ENCODE measurements at regions not wholly inside any gene's neighbourhood (a gene's known extent, or its start where the extent isn't known, plus 50 kb on each side); places are given as distances from the start of the nearest gene placed in this dataset.

- Histone ChIP-seq H3K27ac (ENCODE audit: low read length) (no peak overlapping the region), H3K36me3 (ENCODE audit: insufficient read depth, low read length) (no peaks in the 10 kb centered on the region), H3K9me3 (ENCODE audit: insufficient read depth, low read length, severe bottlenecking) (no peaks in the 10 kb centered on the region), H3K4me3 (ENCODE audit: low read depth in 1 of 2, low read length in 2 of 2) (no peak overlapping the region), H2AFZ (ENCODE audit: low read depth, low read length) (no peak overlapping the region), H3K79me2 (ENCODE audit: insufficient read depth, low read length) (no peaks in the 10 kb centered on the region), H4K20me1 (ENCODE audit: insufficient read depth, low read length) (no peaks in the 10 kb centered on the region), H3K9ac (ENCODE audit: low read depth, low read length) (no peak overlapping the region), H3K4me2 (ENCODE audit: insufficient read depth, low read length) (no peak overlapping the region), H3K27me3 (ENCODE audit: insufficient read depth, low read length, poor library complexity) (no peaks in the 10 kb centered on the region), H3K4me1 (ENCODE audit: insufficient read depth, low read length) (no peaks in the 10 kb centered on the region)
- no peak for DNase-seq
- TF ChIP-seq CTCF (IDR thresholded peaks at IDR 0.05; ENCODE audit: borderline replicate concordance, extremely low read depth, low read length, poor library complexity, severe bottlenecking), result no peak
- no peak for TF ChIP-seq EZH2 (IDR thresholded peaks at IDR 0.05; ENCODE audit: borderline replicate concordance, low read depth, low read length, severe bottlenecking)
- ATAC-seq (ENCODE audit: insufficient read depth, low read depth), result no peak
Measured at GRCh38 chr13:34617473-34618083, 324.5 kb upstream of the NBEA start.

- Histone ChIP-seq H3K9me3 (ENCODE audit: insufficient read depth, low read length, severe bottlenecking) (no peaks in the 10 kb centered on the region), H3K27ac (ENCODE audit: low read length) (no peak overlapping the region), H3K27me3 (ENCODE audit: insufficient read depth, low read length, poor library complexity) (no peaks in the 10 kb centered on the region), H3K79me2 (ENCODE audit: insufficient read depth, low read length) (no peaks in the 10 kb centered on the region), H3K9ac (ENCODE audit: low read depth, low read length) (no peak overlapping the region), H3K4me3 (ENCODE audit: low read depth in 1 of 2, low read length in 2 of 2) (no peak overlapping the region), H3K36me3 (ENCODE audit: insufficient read depth, low read length) (no peaks in the 10 kb centered on the region), H2AFZ (ENCODE audit: low read depth, low read length) (no peak overlapping the region), H3K4me1 (ENCODE audit: insufficient read depth, low read length) (no peaks in the 10 kb centered on the region), H3K4me2 (ENCODE audit: insufficient read depth, low read length) (no peak overlapping the region), H4K20me1 (ENCODE audit: insufficient read depth, low read length) (no peaks in the 10 kb centered on the region)
- DNase-seq (no peak), ATAC-seq (ENCODE audit: insufficient read depth, low read depth) (no peak)
- TF ChIP-seq CTCF (IDR thresholded peaks at IDR 0.05; ENCODE audit: borderline replicate concordance, extremely low read depth, low read length, poor library complexity, severe bottlenecking), result no peak
- no peak for TF ChIP-seq EZH2 (IDR thresholded peaks at IDR 0.05; ENCODE audit: borderline replicate concordance, low read depth, low read length, severe bottlenecking)
Measured at GRCh38 chr13:34618654-34619053, 323.4 kb upstream of the NBEA start.

- Histone ChIP-seq H3K4me1 (ENCODE audit: insufficient read depth, low read length) (no peaks in the 10 kb centered on the region), H3K27me3 (ENCODE audit: insufficient read depth, low read length, poor library complexity) (no peaks in the 10 kb centered on the region), H3K9ac (ENCODE audit: low read depth, low read length) (no peak overlapping the region), H3K27ac (ENCODE audit: low read length) (no peak overlapping the region), H3K79me2 (ENCODE audit: insufficient read depth, low read length) (no peaks in the 10 kb centered on the region), H3K4me3 (ENCODE audit: low read depth in 1 of 2, low read length in 2 of 2) (no peak overlapping the region), H3K9me3 (ENCODE audit: insufficient read depth, low read length, severe bottlenecking) (no peaks in the 10 kb centered on the region), H3K36me3 (ENCODE audit: insufficient read depth, low read length) (no peaks in the 10 kb centered on the region), H4K20me1 (ENCODE audit: insufficient read depth, low read length) (no peaks in the 10 kb centered on the region), H3K4me2 (ENCODE audit: insufficient read depth, low read length) (no peak overlapping the region), H2AFZ (ENCODE audit: low read depth, low read length) (no peak overlapping the region)
- no peak for TF ChIP-seq EZH2 (IDR thresholded peaks at IDR 0.05; ENCODE audit: borderline replicate concordance, low read depth, low read length, severe bottlenecking)
- TF ChIP-seq CTCF (IDR thresholded peaks at IDR 0.05; ENCODE audit: borderline replicate concordance, extremely low read depth, low read length, poor library complexity, severe bottlenecking), result no peak
- ATAC-seq (ENCODE audit: insufficient read depth, low read depth) (no peak), DNase-seq (no peak)
Measured at GRCh38 chr13:34619326-34619725, 322.7 kb upstream of the NBEA start.

Data from DND-41 (cell line).